ENCODE measurements at regions not wholly inside any gene's neighbourhood (a gene's known extent, or its start where the extent isn't known, plus 50 kb on each side); places are given as distances from the start of the nearest gene placed in this dataset.

- DNase-seq (ENCODE audit: low spot score) = no peak
- H3K27me3 ChIP-seq (ENCODE audit: control insufficient read depth in 4 of 4, insufficient read depth in 4 of 4, low read length in 3 of 4) = no peaks in the 10 kb centered on the region
- no peak overlapping the region for H3K9ac ChIP-seq (ENCODE audit: low read depth in 1 of 2, low read length in 2 of 2)
- TF ChIP-seq RAD21 (IDR thresholded peaks at IDR 0.05) (no peak), ATF3 (IDR thresholded peaks at IDR 0.05) (no peak)
- no peaks in the 10 kb centered on the region for H3K9me3 ChIP-seq (ENCODE audit: control insufficient read depth in 4 of 4, low read length in 3 of 4)
- no peak overlapping the region for H3K27ac ChIP-seq (ENCODE audit: low read depth in 1 of 2, low read length in 2 of 2)
- H3K4me3 ChIP-seq (ENCODE audit: low read depth in 1 of 3, low read length in 3 of 3) = no peak overlapping the region
- H3K36me3 ChIP-seq (ENCODE audit: control insufficient read depth in 4 of 4, insufficient read depth in 3 of 4, low read depth in 1 of 4, low read length in 3 of 4) = peaks cover 0 to 5% (median 2%) of the 10 kb centered on the region in 4 donors
- peaks cover 0 to 18% (median 9%) of the 10 kb centered on the region in 4 donors for H3K4me1 ChIP-seq (ENCODE audit: control insufficient read depth in 4 of 4, insufficient read depth in 4 of 4, low read length in 3 of 4)
- WGBS = 91% methylated on average over 9 of the region's 9 CpGs
Measured at GRCh38 chr4:3391422-3391821, 50.3 kb upstream of the HGFAC start.

Data from liver (tissue), 7 donors.